GM12878 (cell line): ENCODE measurements at regions not wholly inside any gene's neighbourhood (a gene's known extent, or its start where the extent isn't known, plus 50 kb on each side); places are given as distances from the start of the nearest gene placed in this dataset.

ENCODE experiments used
- ATAC-seq: fragments of 200-7000 bp; cut with Tn5 transposase; 3 replicates; pipeline ENCODE4 v1.9.1; 2020; ENCODE audit warnings: mild to moderate bottlenecking, moderate library complexity
- BruUV-seq: library from RNA; stranded (reverse); fragments of 400-500 nt; replicated peaks from 2 replicates; lab custom pipeline; 2021; lab: Mats Ljungman, UMichigan
- CTCF ChIA-PET: fragments of 300-600 bp; sonication (Branson Sonifier 250); formaldehyde crosslinking; extraction: SDS; loops from one replicate; lab custom pipeline; 2021; ENCODE audit warnings: inconsistent platforms; lab: Yijun Ruan, JAX
- POLR2A ChIA-PET: fragments of 350-600 bp; formaldehyde crosslinking; extraction: SDS; loops from one replicate; lab custom pipeline; 2021; ENCODE audit warnings: inconsistent platforms; lab: Charles Lee
- RAD21 ChIA-PET: fragments of 300-600 bp; sonication (Branson Sonifier 250); formaldehyde crosslinking; loops from one replicate; lab custom pipeline; 2023; ENCODE audit warnings: antibody characterized with exemption; ENCODE audit not compliant: unreplicated experiment; lab: Charles Lee
- SMC1A ChIA-PET: fragments of 300-600 bp; sonication (Branson Sonifier 250); formaldehyde crosslinking; loops from one replicate; lab custom pipeline; 2023; ENCODE audit not compliant: unreplicated experiment, uncharacterized antibody; lab: Charles Lee
- DNase-seq: peaks from one replicate; pipeline ENCODE4 v3.0.0-alpha.2; 2011; ENCODE audit warnings: low read depth, low spot score
- FAIRE-seq: peaks from 3 replicates; lab custom pipeline; 2011; peaks lifted over from hg19 to GRCh38; lab: Jason Lieb, UNC
- H2AFZ ChIP-seq: 2 replicates; pipeline ENCODE4 v1.6.0; 2011; ENCODE audit warnings: low read depth, low read length, control low read depth; ENCODE audit not compliant: control insufficient read depth
- H3K27ac ChIP-seq: 2 replicates; pipeline ENCODE4 v1.5.1; 2011; ENCODE audit warnings: control low read depth; ENCODE audit not compliant: control insufficient read depth, insufficient read depth
- H3K27me3 ChIP-seq, 2 experiments: replicated peaks in 1 of 2; 2 replicates each; pipeline versions ENCODE4 v1.6.0 to v1.6.1; 2011; ENCODE audit warnings: low read length in 1 of 2; ENCODE audit not compliant: control insufficient read depth in 2 of 2, insufficient read depth in 2 of 2
- H3K36me3 ChIP-seq, 2 experiments: 2 replicates each; pipeline ENCODE4 v1.5.1; 2011; ENCODE audit warnings: low read length in 1 of 2; ENCODE audit not compliant: control insufficient read depth in 2 of 2, insufficient read depth in 2 of 2
- H3K4me1 ChIP-seq: 2 replicates; pipeline ENCODE4 v1.6.1; 2011; ENCODE audit warnings: mild to moderate bottlenecking, low read length, moderate library complexity, mixed read lengths; ENCODE audit not compliant: control insufficient read depth, insufficient read depth
- H3K4me2 ChIP-seq: 2 replicates; pipeline ENCODE4 v1.6.0; 2011; ENCODE audit warnings: control low read depth; ENCODE audit not compliant: control insufficient read depth, insufficient read depth
- H3K4me3 ChIP-seq: fragments of 200-600 bp; sonication (generic); 2 replicates; pipeline ENCODE4 v1.5.1; 2016
- H3K79me2 ChIP-seq: 2 replicates; pipeline ENCODE4 v1.6.0; 2011; ENCODE audit warnings: low read length; ENCODE audit not compliant: control insufficient read depth, insufficient read depth
- H3K9ac ChIP-seq: 2 replicates; pipeline ENCODE4 v1.8.0; 2011; ENCODE audit warnings: low read length, control low read depth, mixed read lengths; ENCODE audit not compliant: control insufficient read depth, insufficient read depth
- H3K9me3 ChIP-seq: replicated peaks from 3 replicates; pipeline ENCODE4 v1.5.1; 2011; ENCODE audit warnings: mild to moderate bottlenecking, low read length; ENCODE audit not compliant: control insufficient read depth, insufficient read depth
- H4K20me1 ChIP-seq: 2 replicates; pipeline ENCODE4 v1.6.0; 2011; ENCODE audit not compliant: control insufficient read depth, insufficient read depth
- BHLHE40 ChIP-seq, 2 experiments: fragments of 450-650 bp in 1 of 2; IDR thresholded peaks; 2 replicates each; pipeline ENCODE4 v1.6.1; 2011 to 2017; ENCODE audit warnings: low read depth in 2 of 2, borderline replicate concordance in 1 of 2, improper control_type of control experiment in 1 of 2, low read length in 1 of 2, mild to moderate bottlenecking in 1 of 2
- CBX3 ChIP-seq: fragments of 200-600 bp; sonication (generic); IDR thresholded peaks from 2 replicates; pipeline ENCODE4 v1.6.1; 2016; ENCODE audit warnings: low read depth, borderline replicate concordance
- KAT2A ChIP-seq: conservative IDR thresholded peaks from 2 replicates; pipeline ENCODE4 v1.6.1; 2011; ENCODE audit warnings: low read depth, low read length; ENCODE audit not compliant: control insufficient read depth
- KDM1A ChIP-seq: fragments of 200-600 bp; sonication (generic); IDR thresholded peaks from 2 replicates; pipeline ENCODE4 v1.6.1; 2016; ENCODE audit warnings: borderline replicate concordance
- KLF5 ChIP-seq: fragments of 450-650 bp; IDR thresholded peaks from 2 replicates; pipeline ENCODE4 v1.6.1; 2014; ENCODE audit warnings: mild to moderate bottlenecking; ENCODE audit not compliant: partially characterized antibody
- MTA3 ChIP-seq: IDR thresholded peaks from 2 replicates; pipeline ENCODE4 v1.6.1; 2012; ENCODE audit warnings: low read length, inconsistent platforms, borderline replicate concordance
- NFXL1 ChIP-seq: fragments of 450-650 bp; IDR thresholded peaks from 2 replicates; pipeline ENCODE4 v1.6.1; 2017; ENCODE audit warnings: antibody characterized with exemption, mild to moderate bottlenecking, borderline replicate concordance
- NR2C1 ChIP-seq: fragments of 450-650 bp; IDR thresholded peaks from 2 replicates; pipeline ENCODE4 v1.6.1; 2017; ENCODE audit warnings: antibody characterized with exemption, mild to moderate bottlenecking, moderate library complexity
- PML ChIP-seq: IDR thresholded peaks from 2 replicates; pipeline ENCODE4 v1.6.1; 2012; ENCODE audit warnings: low read length, inconsistent platforms
- POLR2AphosphoS5 ChIP-seq: IDR thresholded peaks from 2 replicates; pipeline ENCODE4 v1.6.1; 2011; ENCODE audit warnings: mild to moderate bottlenecking, low read length, inconsistent platforms
- RAD21 ChIP-seq: IDR thresholded peaks from 2 replicates; pipeline ENCODE4 v1.6.1; 2011; ENCODE audit warnings: mild to moderate bottlenecking, low read depth, low read length, moderate library complexity; ENCODE audit not compliant: insufficient read depth
- RCOR1 ChIP-seq: conservative IDR thresholded peaks from 2 replicates; pipeline ENCODE4 v1.6.1; 2012; ENCODE audit warnings: low read depth, low read length, improper control_type of control experiment
- SP1 ChIP-seq: IDR thresholded peaks from one replicate; pipeline ENCODE4 v1.6.1; 2011; ENCODE audit warnings: low read depth, low read length
- ZBED1 ChIP-seq: IDR thresholded peaks from 2 replicates; pipeline ENCODE4 v1.6.1; 2016; ENCODE audit warnings: borderline replicate concordance
- ZSCAN29 ChIP-seq: fragments of 450-650 bp; IDR thresholded peaks from 2 replicates; pipeline ENCODE4 v1.6.1; 2017; ENCODE audit warnings: mild to moderate bottlenecking, moderate library complexity
- ZZZ3 ChIP-seq: IDR thresholded peaks from 2 replicates; pipeline ENCODE4 v1.6.1; 2011; ENCODE audit warnings: low read depth; ENCODE audit not compliant: control insufficient read depth, insufficient read length
- WGBS: methylation state at CpG from one replicate; pipeline ENCODE4 v1.1.6; 2016; ENCODE audit warnings: low lambda C conversion rate; ENCODE audit not compliant: insufficient replicate concordance, insufficient coverage; ENCODE audit errors: missing lambda C conversion rate; 5-methylcytosine and 5-hydroxymethylcytosine counted together
- in situ Hi-C: fragments of 300-500 bp; cut with MboI; formaldehyde crosslinking; loops from 9 replicates; pipeline ENCODE4 v1.14.3; 2018; ENCODE audit warnings: mixed read lengths
- intact Hi-C: fragments of 100-400 bp; cut with micrococcal nuclease; formaldehyde crosslinking; loops from one replicate; pipeline ENCODE4 v1.14.2; 2022; ENCODE audit not compliant: unreplicated experiment
- TF ChIP-seq, protein P1 (sequence below): IDR thresholded peaks from 2 replicates; pipeline ENCODE4 v1.6.1; 2012; ENCODE audit warnings: improper control_type of control experiment, low read depth, low read length; ENCODE audit not compliant: insufficient replicate concordance

DNA sequence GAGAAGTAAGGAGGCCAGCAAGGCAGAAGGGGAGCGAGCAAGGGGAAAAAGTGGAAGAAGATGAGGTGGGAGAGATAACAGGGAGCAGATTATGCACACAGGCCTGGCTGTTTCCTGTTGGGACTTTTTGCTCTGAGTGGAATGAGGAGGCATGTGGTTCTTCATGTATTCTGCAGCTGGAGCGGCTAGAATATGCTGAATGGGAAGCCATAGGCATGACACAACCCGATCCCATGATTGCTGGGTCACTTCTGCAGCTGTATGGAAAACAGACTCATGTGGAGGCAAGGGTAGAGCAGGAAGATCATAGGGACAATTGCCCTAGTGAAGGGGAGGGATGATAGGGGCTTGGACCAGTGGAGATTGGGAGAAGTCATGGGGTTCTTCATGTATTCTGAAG lies 206.0 kb upstream of the SUCLG2 start:
- H3K4me3 ChIP-seq, result no peak overlapping the region
- CTCF ChIA-PET, result interaction anchor here (1.7 kb wide), 1 partner anchor 10 kb away, joined by 3 read pairs; no protein-coding TSS in a partner anchor
- no peaks in the 10 kb centered on the region for H3K79me2 ChIP-seq
- TF ChIP-seq SP1 (no peak), RCOR1 (no peak), POLR2AphosphoS5 (no peak), PML (no peak), ZZZ3 (no peak), RAD21 (no peak), MTA3 (no peak), ZBED1 (no peak), NFXL1 (no peak), ZSCAN29 (no peak), CBX3 (no peak), BHLHE40 (IDR thresholded peaks at IDR 0.05; ENCODE audit: borderline replicate concordance in 1 of 2, low read depth in 2 of 2, low read length in 1 of 2) (no peak)
- no peaks in the 10 kb centered on the region for H3K9me3 ChIP-seq
- no peak overlapping the region for H3K4me2 ChIP-seq
- in situ Hi-C loops, result no loop called here
- RAD21 ChIA-PET, result no interaction called here
- no peak overlapping the region for H2AFZ ChIP-seq
- no peak overlapping the region for H3K9ac ChIP-seq
- no peaks in the 10 kb centered on the region for H4K20me1 ChIP-seq
- SMC1A ChIA-PET, result no interaction called here
- intact Hi-C loops, result no loop called here
- H3K36me3 ChIP-seq, result no peaks in the 10 kb centered on the region
- no peak for FAIRE-seq
- H3K27me3 ChIP-seq, result no peaks in the 10 kb centered on the region
- POLR2A ChIA-PET, result no interaction called here
- H3K4me1 ChIP-seq, result no peaks in the 10 kb centered on the region
- no TSS peak for BruUV-seq
- H3K27ac ChIP-seq, result no peak overlapping the region
- ATAC-seq, result no peak
- DNase-seq, result no peak
- 9% methylated on average over 3 of the region's 3 CpGs for WGBS

DNA sequence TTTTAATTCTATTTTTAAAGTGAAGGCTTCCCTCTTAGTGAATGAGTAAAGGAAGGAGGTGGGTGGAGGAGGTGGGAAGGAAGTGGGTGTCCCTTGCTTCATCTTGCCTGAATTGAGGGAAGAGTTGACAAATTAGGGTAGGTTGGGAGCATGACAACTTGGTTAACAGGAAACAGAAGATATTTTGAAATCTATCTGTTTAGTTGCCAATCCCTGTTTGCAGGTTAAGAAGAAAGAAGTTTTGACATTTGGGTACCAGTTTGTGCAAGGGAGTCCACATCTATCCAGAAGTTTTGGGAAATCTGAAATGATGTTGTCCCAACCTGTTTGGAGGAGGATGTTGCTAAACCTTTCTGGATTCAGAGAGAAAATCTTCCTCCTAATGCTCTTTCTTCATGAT lies 204.1 kb upstream of the SUCLG2 start:
- intact Hi-C loops, result no loop called here
- Histone ChIP-seq H3K9ac (no peak overlapping the region), H3K27ac (no peak overlapping the region), H3K79me2 (no peaks in the 10 kb centered on the region), H4K20me1 (no peaks in the 10 kb centered on the region), H3K4me2 (no peak overlapping the region), H3K4me3 (no peak overlapping the region), H3K27me3 (no peaks in the 10 kb centered on the region), H3K4me1 (no peaks in the 10 kb centered on the region), H3K9me3 (no peaks in the 10 kb centered on the region), H3K36me3 (no peaks in the 10 kb centered on the region), H2AFZ (no peak overlapping the region)
- SMC1A ChIA-PET, result interaction anchor here (1.8 kb wide), 1 partner anchor 10 kb away, joined by 8 read pairs; no protein-coding TSS in a partner anchor
- CTCF ChIA-PET, result no interaction called here
- FAIRE-seq (no peak), DNase-seq (no peak), ATAC-seq (no peak)
- no TSS peak for BruUV-seq
- RAD21 ChIA-PET, result no interaction called here
- in situ Hi-C loops, result no loop called here
- POLR2A ChIA-PET, result no interaction called here
- TF ChIP-seq KAT2A (no peak), KDM1A (no peak), SP1 (no peak), KLF5 (no peak), NR2C1 (no peak)
- TF ChIP-seq, protein P1, sequence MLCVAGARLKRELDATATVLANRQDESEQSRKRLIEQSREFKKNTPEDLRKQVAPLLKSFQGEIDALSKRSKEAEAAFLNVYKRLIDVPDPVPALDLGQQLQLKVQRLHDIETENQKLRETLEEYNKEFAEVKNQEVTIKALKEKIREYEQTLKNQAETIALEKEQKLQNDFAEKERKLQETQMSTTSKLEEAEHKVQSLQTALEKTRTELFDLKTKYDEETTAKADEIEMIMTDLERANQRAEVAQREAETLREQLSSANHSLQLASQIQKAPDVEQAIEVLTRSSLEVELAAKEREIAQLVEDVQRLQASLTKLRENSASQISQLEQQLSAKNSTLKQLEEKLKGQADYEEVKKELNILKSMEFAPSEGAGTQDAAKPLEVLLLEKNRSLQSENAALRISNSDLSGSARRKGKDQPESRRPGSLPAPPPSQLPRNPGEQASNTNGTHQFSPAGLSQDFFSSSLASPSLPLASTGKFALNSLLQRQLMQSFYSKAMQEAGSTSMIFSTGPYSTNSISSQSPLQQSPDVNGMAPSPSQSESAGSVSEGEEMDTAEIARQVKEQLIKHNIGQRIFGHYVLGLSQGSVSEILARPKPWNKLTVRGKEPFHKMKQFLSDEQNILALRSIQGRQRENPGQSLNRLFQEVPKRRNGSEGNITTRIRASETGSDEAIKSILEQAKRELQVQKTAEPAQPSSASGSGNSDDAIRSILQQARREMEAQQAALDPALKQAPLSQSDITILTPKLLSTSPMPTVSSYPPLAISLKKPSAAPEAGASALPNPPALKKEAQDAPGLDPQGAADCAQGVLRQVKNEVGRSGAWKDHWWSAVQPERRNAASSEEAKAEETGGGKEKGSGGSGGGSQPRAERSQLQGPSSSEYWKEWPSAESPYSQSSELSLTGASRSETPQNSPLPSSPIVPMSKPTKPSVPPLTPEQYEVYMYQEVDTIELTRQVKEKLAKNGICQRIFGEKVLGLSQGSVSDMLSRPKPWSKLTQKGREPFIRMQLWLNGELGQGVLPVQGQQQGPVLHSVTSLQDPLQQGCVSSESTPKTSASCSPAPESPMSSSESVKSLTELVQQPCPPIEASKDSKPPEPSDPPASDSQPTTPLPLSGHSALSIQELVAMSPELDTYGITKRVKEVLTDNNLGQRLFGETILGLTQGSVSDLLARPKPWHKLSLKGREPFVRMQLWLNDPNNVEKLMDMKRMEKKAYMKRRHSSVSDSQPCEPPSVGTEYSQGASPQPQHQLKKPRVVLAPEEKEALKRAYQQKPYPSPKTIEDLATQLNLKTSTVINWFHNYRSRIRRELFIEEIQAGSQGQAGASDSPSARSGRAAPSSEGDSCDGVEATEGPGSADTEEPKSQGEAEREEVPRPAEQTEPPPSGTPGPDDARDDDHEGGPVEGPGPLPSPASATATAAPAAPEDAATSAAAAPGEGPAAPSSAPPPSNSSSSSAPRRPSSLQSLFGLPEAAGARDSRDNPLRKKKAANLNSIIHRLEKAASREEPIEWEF, result no peak
